HG03039 (cell line): ENCODE measurements at regions not wholly inside any gene's neighbourhood (a gene's known extent, or its start where the extent isn't known, plus 50 kb on each side); places are given as distances from the start of the nearest gene placed in this dataset.

ENCODE experiments used
- ATAC-seq: cut with Tn5 transposase; IDR thresholded peaks from one replicate; pipeline ENCODE4 v1.9.1; 2021; ENCODE audit warnings: mild to moderate bottlenecking, moderate library complexity; ENCODE audit not compliant: unreplicated experiment

DNA sequence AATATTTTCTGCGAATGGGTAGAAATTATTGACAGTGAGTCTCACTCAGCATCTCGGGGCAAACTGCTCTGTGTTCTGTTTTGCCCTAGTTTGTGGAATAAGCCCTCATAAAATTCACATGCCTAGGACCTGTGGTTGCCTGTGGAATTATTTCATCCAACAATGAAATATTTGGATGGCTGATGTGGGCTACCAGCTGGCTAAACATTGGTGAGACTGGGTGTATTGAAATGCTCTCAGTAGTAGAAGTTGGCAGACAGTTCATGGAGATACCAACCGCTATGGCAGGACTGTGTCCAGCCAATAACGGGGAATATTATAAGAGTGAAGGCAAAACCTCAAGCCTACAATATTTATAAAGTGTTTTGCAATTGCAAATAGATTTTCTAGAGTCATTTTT is 344.1 kb upstream of the RPS23 start:
- ATAC-seq = no peak

DNA sequence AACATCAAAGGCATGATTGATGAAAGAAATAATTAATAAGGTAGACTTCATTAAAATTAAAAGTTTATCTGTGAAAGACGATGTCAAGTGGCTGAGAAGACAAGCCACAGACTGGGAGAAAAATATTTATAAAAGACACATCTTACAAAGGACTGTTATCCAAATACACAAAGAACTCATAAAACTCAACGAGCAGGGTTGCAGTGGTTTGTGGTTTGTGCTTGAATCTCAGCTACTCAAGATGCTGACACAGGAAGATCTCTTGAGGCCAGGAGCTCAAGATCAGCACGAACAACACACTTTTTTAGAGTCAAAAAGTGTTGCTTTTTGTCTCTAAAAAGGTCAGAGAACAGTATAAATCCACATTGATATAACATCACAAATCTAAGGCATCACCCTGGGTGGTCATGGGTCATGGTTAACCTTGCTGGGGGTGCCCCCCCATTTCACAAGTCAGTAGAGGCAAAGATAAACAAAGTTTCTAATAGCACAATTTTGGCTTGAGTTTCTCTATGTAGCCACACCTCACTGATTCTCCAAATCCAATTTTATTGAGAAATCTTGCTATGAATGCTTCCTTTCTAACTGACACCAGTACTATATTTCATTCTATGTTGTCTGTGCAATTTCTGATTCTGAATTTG is 342.9 kb upstream of the RPS23 start:
- ATAC-seq = no peak

DNA sequence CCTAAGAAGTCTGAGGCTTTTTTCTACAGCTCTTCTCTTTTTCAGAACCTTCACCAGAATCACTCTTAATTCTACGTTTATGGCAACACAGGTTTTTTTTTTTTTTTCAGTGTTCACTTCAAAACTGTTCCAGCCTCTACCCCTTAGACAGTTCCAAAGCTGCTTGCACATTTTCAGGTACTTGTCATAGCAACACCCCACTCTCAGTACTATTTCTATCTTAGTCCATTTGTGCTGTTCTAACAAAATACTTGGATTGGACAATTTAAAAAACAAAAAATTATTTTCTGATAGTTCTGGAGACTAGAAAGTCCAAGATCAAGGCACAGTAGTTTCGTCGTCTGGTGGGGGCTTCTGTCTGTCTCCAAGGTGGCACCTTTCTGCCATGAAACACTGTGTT is 340.9 kb upstream of the RPS23 start:
- ATAC-seq = no peak

DNA sequence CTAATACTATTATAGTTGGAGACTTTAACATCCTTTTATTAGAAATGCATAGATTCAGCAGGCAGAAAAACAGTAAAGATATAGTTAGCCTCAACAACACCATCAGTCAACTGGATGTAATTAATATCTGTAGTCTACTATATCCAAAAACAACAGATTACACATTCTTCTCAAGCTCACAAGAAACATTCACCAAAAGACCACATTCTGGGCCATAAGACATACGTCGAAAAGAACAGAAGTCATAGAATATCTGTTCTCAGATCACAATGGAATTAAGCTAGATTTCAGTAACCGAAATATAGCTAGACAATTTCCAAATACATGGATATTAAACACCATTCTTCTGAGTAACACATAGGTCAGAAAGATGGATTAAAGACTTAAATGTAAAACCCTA is 336.6 kb upstream of the RPS23 start:
- no peak for ATAC-seq

DNA sequence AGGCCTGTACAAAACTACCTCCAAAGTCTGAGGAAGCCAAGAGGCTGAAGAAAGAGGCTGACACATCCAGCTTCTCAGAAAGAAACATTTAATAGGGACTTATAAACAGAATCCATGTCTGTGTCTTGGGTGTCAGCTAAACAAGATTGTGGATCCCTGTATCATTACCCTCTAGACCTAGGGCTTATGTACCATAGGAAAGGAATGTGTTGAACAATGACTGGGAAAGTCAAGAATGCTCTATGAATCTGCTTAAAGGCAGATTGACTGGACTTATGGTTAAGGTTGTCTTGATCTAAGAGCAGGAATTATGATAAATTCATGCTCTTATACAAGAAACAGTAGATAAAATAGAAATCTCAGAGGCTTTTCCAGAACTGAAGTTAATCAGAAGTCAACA is 335.7 kb upstream of the RPS23 start:
- ATAC-seq = no peak

DNA sequence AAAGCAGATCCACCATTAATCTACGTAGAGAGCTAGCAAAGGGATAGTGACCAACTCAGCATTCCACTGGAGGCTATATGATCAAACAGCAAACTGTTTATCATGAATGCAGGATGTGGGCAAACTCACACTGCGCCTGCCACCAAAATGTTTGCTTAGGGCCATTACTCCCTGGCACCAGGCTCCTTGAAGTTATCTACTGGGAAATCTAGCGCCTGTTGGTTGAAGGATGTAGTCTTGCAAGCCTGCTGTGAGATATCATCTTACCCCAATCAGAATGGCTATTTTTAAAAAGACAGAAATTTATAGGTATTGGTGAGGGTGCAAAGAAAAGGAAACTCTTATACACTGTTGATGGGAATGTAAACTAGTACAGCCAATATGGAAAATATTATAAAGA is 332.5 kb upstream of the RPS23 start:
- no peak for ATAC-seq

DNA sequence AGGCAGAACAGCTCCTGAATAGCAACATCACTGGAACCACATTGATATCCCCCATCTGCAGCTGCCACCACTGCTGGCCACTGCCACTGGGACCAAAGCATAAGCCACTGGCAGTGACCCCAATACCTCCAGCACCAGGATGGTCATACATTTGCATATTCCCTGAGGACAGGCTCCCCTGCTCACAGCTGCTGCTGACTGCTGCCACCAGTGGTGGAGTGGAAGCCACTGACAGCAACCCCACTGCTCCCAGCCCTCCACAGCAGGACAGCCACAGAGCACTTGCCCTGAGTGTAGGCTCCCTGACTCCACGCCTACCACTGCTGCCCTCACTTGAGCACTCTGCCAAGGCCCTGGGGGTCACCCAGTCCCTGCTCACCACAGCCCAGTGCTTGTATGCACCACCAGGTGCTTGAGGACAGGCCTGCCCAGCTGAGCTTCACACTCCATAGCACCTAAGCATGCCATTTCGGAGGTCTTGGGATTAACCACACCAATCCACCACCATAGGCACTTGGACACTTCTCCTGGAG is 327.4 kb upstream of the RPS23 start:
- ATAC-seq = no peak

DNA sequence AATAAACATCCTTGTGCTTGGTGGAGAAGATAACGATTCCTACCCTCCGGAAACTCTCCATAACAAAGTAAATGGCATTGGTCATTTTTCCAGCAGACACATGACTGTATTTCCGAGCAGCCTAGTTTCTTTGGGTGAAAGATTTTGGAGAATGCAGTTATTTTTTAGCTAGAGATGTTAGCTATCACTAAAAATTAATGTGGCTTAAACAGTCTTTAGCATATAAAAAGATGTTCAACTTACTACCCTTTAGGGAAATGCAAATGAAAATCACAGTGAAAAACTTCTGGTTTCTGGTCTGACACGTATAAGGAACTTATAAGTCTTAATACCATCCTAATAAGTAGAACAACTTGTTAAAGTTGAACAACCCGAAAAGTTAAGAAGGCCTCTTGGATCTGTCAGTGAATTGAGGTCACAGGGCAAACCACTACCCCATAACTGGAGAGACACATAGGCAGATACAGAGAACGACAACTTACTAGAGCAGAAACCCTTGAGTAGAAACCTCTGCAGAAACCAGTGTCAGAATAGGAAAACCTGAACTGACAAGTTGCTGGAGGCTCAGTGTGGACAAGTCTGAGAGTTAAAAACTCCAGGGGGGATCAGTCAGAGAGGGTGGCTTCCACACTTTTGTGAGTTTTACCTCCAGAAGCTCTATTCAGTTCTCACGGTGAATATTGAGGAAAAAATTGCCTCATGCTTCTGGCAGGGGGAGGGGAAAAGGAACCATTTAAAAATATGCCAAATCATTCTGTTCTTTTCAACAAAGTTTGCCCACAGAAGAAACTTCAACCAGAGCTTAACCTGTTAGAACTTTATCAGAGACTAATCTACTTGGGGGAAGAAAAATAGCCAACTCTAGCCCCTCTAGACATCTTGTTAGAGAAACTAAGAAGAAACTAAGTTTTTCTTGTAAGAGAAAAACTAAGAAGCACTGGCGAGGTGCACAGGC is 325.2 kb upstream of the RPS23 start:
- ATAC-seq = no peak

DNA sequence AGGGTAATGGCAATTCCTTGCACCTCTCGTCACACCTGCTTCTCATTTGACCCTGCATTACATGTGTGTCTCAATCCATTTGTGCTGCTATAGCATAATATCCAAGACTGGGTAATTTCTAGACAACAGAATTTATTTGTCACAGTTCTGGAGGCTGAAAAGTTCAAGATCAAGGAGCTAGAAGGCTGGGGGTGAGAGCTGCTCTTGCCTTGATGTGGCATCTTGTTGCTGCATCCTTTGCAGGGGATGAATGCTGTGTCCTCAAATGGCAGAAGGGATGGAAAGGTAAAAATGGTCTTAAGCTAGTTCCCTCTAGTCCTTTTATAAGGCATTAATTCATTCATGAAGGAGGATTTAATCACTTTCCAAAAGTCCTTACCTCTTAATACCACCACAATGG is 323.7 kb upstream of the RPS23 start:
- no peak for ATAC-seq

DNA sequence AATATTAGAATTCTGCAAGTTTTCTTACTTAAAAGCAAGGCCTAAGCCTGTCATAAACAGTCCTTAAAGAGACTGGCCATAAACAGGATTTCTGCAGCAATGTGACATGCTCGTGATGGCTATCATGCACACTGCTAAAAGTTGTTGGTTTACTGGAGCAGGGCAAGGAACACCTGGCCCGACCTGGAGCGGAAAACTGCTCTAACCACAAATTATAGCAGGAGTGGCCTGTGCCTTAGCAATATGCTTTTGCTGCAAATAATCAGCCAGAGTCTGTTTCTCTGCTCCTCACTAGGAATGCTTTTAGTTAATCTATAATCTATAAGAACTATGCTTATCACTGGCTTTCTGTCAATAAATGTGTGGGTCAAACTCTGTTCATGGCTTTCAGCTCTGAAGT is 322.9 kb upstream of the RPS23 start:
- no peak for ATAC-seq

DNA sequence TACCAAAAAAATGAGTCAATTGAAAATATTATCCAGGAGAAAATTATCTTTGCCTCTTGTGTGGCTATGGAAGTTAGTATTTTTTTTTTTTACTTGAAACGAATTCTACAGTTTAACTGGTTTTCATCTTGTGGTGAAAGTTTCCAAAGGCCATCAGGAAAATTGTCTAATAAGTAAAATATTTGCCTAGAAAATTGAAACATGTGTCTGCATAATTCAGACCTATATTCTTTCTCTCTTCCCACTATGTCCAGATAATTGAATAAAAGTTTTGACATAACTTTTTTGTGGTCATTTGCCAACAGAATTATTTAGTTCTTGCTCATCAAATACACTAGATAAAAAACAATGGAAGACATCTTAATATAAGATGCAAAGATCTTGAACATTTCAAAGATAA is 321.5 kb upstream of the RPS23 start:
- ATAC-seq = no peak

DNA sequence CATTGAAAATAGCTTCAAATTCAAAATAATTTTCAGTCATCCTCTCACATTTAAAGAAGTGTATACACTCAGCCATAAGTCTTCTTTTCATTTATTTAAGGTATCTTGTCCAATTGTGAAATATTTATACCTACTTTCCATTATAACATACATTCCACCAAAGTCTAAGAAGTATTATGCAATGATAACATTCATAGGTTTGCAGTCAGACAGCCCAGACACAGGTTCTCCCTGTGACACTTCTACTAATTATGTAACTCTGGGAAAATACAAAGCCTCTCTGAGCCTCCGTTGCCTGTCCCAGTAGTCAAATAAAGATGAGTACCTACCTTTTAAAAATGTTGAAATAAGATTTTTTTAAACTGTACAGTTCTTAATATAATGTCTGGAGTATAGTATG is 320.9 kb upstream of the RPS23 start:
- no peak for ATAC-seq

DNA sequence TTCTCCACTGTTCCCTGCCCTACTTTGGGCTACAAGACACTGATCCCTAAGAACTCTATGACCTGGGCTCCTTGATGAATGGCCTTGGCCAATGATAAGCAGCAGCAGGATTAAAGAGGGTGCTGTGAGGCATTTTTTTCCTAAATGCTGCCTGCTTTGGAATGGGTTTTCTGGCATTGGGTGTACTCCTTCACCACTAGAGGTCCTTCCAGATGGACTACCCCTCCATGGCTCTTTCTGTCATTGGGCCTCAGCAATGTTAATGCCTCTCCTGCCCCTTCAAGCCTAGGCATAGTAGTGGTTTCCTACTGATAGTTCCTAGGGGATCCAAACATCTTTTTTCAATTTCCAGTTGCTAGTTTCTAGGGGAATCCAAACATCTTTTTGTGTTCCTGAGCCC is 319.3 kb upstream of the RPS23 start:
- no peak for ATAC-seq

DNA sequence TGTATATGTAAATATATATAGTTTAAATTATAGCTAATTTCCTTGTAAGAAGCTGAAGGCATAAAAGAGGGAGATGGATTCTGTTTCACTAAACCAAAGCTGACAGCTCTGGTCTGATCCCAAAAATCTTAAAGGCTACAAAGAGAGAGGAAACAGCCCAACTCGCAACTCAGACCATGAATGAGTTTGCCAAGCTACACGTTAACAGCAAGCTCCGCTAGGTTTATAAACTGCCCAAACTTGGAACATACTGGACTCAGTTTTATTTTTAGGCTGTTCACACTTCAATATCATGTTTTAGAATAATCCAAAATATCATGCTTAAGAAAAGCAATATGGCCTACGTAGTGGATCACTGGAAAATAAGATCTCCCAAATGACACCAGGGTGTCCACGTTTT is 318.3 kb upstream of the RPS23 start:
- no peak for ATAC-seq

DNA sequence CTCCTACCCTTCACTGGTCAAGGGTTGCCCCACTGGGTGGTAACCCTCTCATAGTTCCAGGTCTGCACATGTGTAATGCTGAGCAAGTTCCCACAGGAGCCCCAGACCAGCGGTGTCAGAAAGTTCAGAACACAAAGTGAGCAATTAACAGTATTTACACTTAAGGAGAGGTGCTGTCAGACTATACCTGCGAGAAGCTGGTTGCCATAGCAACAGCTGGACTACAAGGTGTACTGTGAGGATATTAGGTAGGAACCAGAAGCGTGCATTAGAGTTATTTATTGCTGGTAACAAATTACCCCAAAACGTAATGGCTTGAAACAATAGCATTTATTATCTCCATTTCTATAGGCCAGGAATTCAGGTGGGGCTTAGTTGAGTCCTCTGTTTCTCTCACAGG is 317.0 kb upstream of the RPS23 start:
- no peak for ATAC-seq

DNA sequence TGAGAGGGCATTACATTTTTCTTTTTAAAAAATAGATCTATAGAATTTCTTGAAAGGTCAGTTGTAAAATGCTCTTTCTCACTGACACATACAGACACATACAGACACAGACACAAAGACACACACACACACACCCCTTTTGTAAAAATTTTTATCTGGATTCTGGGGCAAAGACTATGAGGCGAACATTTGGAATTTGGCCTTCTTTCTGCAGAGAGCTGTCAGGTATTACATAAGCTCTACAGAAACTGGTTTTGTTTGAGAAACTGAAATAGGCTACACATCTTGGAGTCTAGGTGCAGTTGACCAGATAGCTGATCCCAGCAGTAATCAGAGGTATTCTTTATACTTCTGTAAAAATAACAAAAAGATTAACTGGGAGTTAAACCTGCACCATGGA is 315.9 kb upstream of the RPS23 start:
- ATAC-seq = no peak

DNA sequence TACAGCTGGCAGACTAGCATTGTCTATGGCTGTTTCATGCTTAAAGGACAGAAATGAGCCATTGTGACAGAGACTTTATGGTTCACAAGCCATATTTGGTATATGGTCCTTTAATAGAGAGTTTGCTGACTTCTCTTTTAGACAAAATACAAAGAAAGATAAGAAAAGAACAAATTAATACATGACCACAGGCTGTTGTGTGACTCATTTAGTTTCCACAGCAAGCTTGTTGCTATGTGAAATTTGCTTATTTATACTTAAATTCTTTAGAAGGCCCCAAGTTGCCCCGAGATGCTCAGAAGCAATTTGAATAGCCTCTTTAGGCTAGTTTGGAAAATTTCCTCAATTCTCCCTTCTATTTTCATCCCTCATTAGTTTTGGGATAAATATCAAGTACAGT is 315.3 kb upstream of the RPS23 start:
- no peak for ATAC-seq

DNA sequence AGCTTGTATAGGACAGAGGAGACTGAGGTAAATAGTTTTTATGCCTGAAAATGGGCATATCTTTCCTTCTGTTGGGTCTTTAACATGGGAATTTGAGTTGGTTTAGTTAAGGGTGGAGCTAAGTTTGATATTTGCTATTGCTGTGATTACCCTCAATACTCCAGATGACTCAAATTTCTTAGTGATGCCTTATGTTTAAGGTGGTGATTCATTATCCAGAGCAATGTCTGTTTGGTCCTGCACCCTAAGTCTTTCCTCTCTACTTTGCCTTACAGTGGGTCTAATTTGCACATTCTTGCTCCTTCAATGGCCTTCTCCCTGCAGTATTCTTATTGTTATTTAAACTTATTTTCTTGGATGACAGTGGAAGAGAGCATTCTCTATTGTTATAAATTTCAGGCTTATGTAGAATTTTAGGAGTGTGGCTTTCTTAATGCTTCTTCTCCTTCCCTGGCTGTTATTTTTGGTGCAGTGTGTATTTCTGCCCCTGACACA is 312.9 kb upstream of the RPS23 start:
- ATAC-seq = no peak

DNA sequence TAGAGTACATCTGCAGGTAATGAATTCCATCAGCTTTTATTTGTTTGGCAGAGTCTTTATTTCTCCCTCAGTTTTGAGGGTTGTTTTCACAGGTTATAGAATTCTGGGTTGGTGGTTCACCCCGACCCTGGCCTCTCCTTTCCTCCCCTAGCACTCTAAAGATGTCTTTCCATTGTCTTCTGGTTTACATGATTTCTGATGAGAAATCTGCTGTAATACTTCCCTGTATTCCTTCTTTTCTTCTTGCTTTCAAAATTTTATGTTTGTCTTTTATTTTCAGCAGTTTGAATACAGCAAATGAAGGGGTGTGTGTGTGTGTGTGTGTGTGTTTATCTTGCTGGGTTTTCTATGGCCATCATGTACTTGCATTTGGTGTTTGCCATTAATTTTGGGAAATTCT is 312.0 kb upstream of the RPS23 start:
- ATAC-seq = no peak

DNA sequence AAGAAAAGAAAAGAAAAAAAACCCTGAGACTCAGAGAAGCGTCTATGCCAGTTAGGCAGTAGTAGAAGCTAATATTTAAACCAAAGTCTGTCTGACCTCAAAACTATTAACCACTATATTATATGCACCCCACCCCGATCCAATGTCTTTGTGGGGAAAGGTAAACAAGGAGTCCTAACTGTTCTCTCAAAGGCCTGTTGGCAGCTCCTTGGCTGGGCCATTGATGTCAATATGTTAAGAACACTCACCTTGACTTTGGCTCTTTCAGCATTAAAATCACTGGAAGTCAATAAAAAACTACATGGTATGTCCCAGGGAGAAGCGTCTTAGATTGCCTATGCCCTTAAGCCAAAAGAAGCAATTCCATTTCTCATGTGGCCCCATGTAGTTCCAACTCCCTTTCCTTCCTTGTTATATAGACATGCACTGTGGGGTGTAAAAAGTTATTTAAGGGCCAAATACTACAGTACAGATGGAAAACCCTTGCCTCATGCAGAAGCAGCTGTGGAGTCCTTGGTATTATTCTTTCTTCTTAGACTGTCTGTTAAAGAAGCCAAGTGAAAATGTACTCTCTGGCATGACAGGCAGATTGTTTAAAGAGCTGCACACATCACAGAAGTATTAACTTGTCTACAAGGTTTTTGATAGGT is 308.6 kb upstream of the RPS23 start:
- ATAC-seq = no peak

DNA sequence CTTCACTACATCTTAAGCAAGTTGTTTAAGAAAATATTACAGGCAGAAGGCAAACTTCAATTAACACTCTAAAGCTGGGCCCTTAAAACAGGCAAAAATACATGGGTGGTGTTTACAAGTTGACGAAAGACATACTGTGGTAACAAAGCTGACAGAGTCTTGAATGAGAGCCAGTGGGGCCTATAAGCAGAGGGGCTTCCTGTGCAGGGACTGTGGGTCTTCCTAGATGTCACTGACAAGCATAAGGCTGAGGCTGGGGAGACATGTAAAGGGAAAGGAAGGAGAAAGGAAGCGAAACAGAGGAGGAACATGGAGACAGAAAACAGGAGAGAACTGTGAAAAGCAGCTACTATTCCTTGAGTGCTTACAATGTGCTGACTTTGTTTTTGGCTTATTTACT is 308.0 kb upstream of the RPS23 start:
- ATAC-seq = no peak

DNA sequence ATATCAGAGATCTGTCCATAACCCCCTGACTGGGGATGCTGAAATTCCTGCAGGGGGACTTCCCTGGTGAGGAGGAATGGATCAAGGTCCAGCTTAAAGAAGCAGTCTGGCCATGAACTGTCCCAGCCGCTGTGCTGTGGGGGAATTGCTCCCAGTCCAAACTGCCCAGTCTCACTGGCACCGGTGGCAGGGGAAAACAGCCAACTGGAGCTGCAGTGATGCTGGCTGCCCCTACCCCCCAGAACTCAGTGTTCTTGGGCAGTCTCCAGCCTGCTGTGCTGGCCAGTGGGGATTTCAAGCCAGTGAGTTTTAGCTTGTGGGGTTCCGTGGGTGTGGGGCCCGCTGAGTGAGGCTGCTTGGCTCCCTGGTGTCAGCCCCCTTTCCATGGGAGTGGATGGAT is 306.5 kb upstream of the RPS23 start:
- ATAC-seq = no peak
